Activated gamma-delta T cell treated with Interleukin-2 at 50 U/mL for 16 hours (primary cell): ENCODE measurements at regions not wholly inside any gene's neighbourhood (a gene's known extent, or its start where the extent isn't known, plus 50 kb on each side); places are given as distances from the start of the nearest gene placed in this dataset.
"Not testable (repeated sequence)": the region's sequence is repeated elsewhere in the genome, so short reads cannot be mapped to it uniquely, and the experiment has no call there.

Source experiments
- DNase-seq: peaks from one replicate; pipeline ENCODE4 v3.0.0-alpha.2; 2020

GRCh38 chr3:40908612-40909011 lies 290.7 kb upstream of the CTNNB1 start:
- no peak for DNase-seq

- DNase-seq = no peak
Measured at GRCh38 chr3:40911264-40911663, 288.0 kb upstream of the CTNNB1 start.

- no peak for DNase-seq
Measured at GRCh38 chr3:40911928-40912327, 287.4 kb upstream of the CTNNB1 start.

GRCh38 chr3:40912461-40912860 lies 286.8 kb upstream of the CTNNB1 start:
- no peak for DNase-seq

- no peak for DNase-seq
Measured at GRCh38 chr3:40913192-40913591, 286.1 kb upstream of the CTNNB1 start.

- DNase-seq = no peak
Measured at GRCh38 chr3:40913641-40914040, 285.7 kb upstream of the CTNNB1 start.

- DNase-seq = no peak
Measured at GRCh38 chr3:40914475-40914874, 284.8 kb upstream of the CTNNB1 start.

GRCh38 chr3:40915346-40915865 lies 283.9 kb upstream of the CTNNB1 start:
- DNase-seq = no peak

GRCh38 chr3:40920041-40920440 lies 279.3 kb upstream of the CTNNB1 start:
- DNase-seq = no peak

- DNase-seq = no peak
Measured at GRCh38 chr3:40921251-40921650, 278.1 kb upstream of the CTNNB1 start.

- no peak for DNase-seq
Measured at GRCh38 chr3:40923143-40923542, 276.2 kb upstream of the CTNNB1 start.

GRCh38 chr3:40923651-40924050 lies 275.7 kb upstream of the CTNNB1 start:
- DNase-seq = no peak

- no peak for DNase-seq
Measured at GRCh38 chr3:40924559-40925141, 274.7 kb upstream of the CTNNB1 start.

GRCh38 chr3:40925231-40925630 lies 274.1 kb upstream of the CTNNB1 start:
- no peak for DNase-seq

- DNase-seq = no peak
Measured at GRCh38 chr3:40930131-40930538, 269.2 kb upstream of the CTNNB1 start.

GRCh38 chr3:40930756-40931155 lies 268.5 kb upstream of the CTNNB1 start:
- no peak for DNase-seq

- no peak for DNase-seq
Measured at GRCh38 chr3:40938591-40938990, 260.7 kb upstream of the CTNNB1 start.

GRCh38 chr3:40939030-40939740 lies 260.1 kb upstream of the CTNNB1 start:
- no peak for DNase-seq

GRCh38 chr3:40939741-40940130 lies 259.6 kb upstream of the CTNNB1 start:
- no peak for DNase-seq

- no peak for DNase-seq
Measured at GRCh38 chr3:40940651-40941050, 258.7 kb upstream of the CTNNB1 start.

GRCh38 chr3:40947022-40947421 lies 252.3 kb upstream of the CTNNB1 start:
- not testable (repeated sequence) for DNase-seq

GRCh38 chr3:40949347-40949746 lies 250.0 kb upstream of the CTNNB1 start:
- not testable (repeated sequence) for DNase-seq

- no peak for DNase-seq
Measured at GRCh38 chr3:40951636-40952035, 247.7 kb upstream of the CTNNB1 start.

- no peak for DNase-seq
Measured at GRCh38 chr3:40961104-40961857, 238.0 kb upstream of the CTNNB1 start.
